SU-DHL-6 (cell line): ENCODE measurements at regions not wholly inside any gene's neighbourhood (a gene's known extent, or its start where the extent isn't known, plus 50 kb on each side); places are given as distances from the start of the nearest gene placed in this dataset.

Source experiments
- CTCF ChIP-seq: fragments of 200-600 bp; sonication (generic); IDR thresholded peaks from one replicate; pipeline ENCODE4 v1.5.1; 2017; ENCODE audit warnings: antibody characterized with exemption, mild to moderate bottlenecking, low read length, moderate library complexity; ENCODE audit not compliant: insufficient read depth, poor library complexity, severe bottlenecking
- EZH2phosphoT487 ChIP-seq: fragments of 200-600 bp; sonication (generic), shearing (Covaris generic); conservative IDR thresholded peaks from 2 replicates; pipeline ENCODE4 v1.6.1; 2018; ENCODE audit warnings: mild to moderate bottlenecking, antibody characterized with exemption, low read length, moderate library complexity, mixed read lengths

GRCh38 chr13:21960108-21960507 is 289.2 kb downstream of the FGF9 start:
- TF ChIP-seq CTCF (no peak), EZH2phosphoT487 (no peak)
